RPMI8226 (cell line): ENCODE measurements at regions not wholly inside any gene's neighbourhood (a gene's known extent, or its start where the extent isn't known, plus 50 kb on each side); places are given as distances from the start of the nearest gene placed in this dataset.

Source experiments
- DNase-seq: peaks from one replicate; pipeline ENCODE4 v3.0.0-alpha.2; 2015

- DNase-seq: no peak
Measured at GRCh38 chr4:96713271-96713850, 873.5 kb downstream of the PDHA2 start.

GRCh38 chr4:96729641-96730040 is 889.7 kb downstream of the PDHA2 start:
- no peak for DNase-seq

GRCh38 chr4:96730432-96730831 is 890.5 kb downstream of the PDHA2 start:
- no peak for DNase-seq

- DNase-seq: no peak
Measured at GRCh38 chr4:96736352-96736889, 896.5 kb downstream of the PDHA2 start.

GRCh38 chr4:96739101-96739500 is 899.2 kb downstream of the PDHA2 start:
- no peak for DNase-seq

GRCh38 chr4:96742332-96743014 is 902.6 kb downstream of the PDHA2 start:
- DNase-seq: no peak

GRCh38 chr4:96744676-96745075 is 904.8 kb downstream of the PDHA2 start:
- no peak for DNase-seq

GRCh38 chr4:96753216-96753615 is 913.3 kb downstream of the PDHA2 start:
- no peak for DNase-seq

GRCh38 chr4:96755569-96756484 is 915.9 kb downstream of the PDHA2 start:
- DNase-seq: no peak

- DNase-seq: no peak
Measured at GRCh38 chr4:96756584-96756983, 916.7 kb downstream of the PDHA2 start.

- no peak for DNase-seq
Measured at GRCh38 chr4:96763546-96763945, 923.7 kb downstream of the PDHA2 start.

GRCh38 chr4:96766359-96766758 is 926.5 kb downstream of the PDHA2 start:
- no peak for DNase-seq

- DNase-seq: no peak
Measured at GRCh38 chr4:96767815-96768480, 928.1 kb downstream of the PDHA2 start.

GRCh38 chr4:96775501-96775900 is 935.6 kb downstream of the PDHA2 start:
- no peak for DNase-seq

GRCh38 chr4:96776920-96777527 is 937.1 kb downstream of the PDHA2 start:
- no peak for DNase-seq

GRCh38 chr4:96784336-96784735 is 944.4 kb downstream of the PDHA2 start:
- DNase-seq: no peak

- DNase-seq: no peak
Measured at GRCh38 chr4:96786306-96786705, 946.4 kb downstream of the PDHA2 start.

- no peak for DNase-seq
Measured at GRCh38 chr4:96787766-96788165, 947.9 kb downstream of the PDHA2 start.

GRCh38 chr4:96809563-96809962 is 969.7 kb downstream of the PDHA2 start:
- no peak for DNase-seq

GRCh38 chr4:96827086-96827485 is 987.2 kb downstream of the PDHA2 start:
- DNase-seq: no peak

GRCh38 chr4:96833831-96834230 is 993.9 kb downstream of the PDHA2 start:
- no peak for DNase-seq

- no peak for DNase-seq
Measured at GRCh38 chr4:96835991-96836390, 996.1 kb downstream of the PDHA2 start.

- no peak for DNase-seq
Measured at GRCh38 chr4:96839441-96839840, 999.5 kb downstream of the PDHA2 start.
